HCT116 (cell line): ENCODE measurements at regions not wholly inside any gene's neighbourhood (a gene's known extent, or its start where the extent isn't known, plus 50 kb on each side); places are given as distances from the start of the nearest gene placed in this dataset.

Experiments used
- ATAC-seq: fragments of 200-7000 bp; cut with Tn5 transposase; 2 replicates; pipeline ENCODE4 v1.9.1; 2020; ENCODE audit warnings: mild to moderate bottlenecking, moderate library complexity
- BruUV-seq: library from RNA; stranded (reverse); fragments of 400-500 nt; replicated peaks from 2 replicates; lab custom pipeline; 2021; lab: Mats Ljungman, UMichigan
- CTCF ChIA-PET: fragments of 300-600 bp; sonication (Branson Sonifier 250); formaldehyde crosslinking; loops from one replicate; lab custom pipeline; 2021; ENCODE audit warnings: antibody characterized with exemption; lab: Charles Lee
- POLR2A ChIA-PET: fragments of 300-600, 350-600 bp; sonication (Branson Sonifier 250); formaldehyde crosslinking; loops from one replicate; lab custom pipeline; 2021; ENCODE audit warnings: antibody characterized with exemption; lab: Charles Lee
- RAD21 ChIA-PET, 2 experiments: fragments of 300-600 bp; sonication (Branson Sonifier 250); formaldehyde crosslinking; loops; one replicate each; lab custom pipeline; 2023; ENCODE audit warnings: low total read pairs in 2 of 2; ENCODE audit not compliant: uncharacterized antibody in 2 of 2, unreplicated experiment in 2 of 2, low non-redundant PET in 1 of 2; lab: Charles Lee
- DNase-seq: peaks from one replicate; pipeline ENCODE4 v3.0.0-alpha.2; 2010; ENCODE audit warnings: low read depth, low spot score
- H2AFZ ChIP-seq: fragments of 200-600 bp; shearing (Covaris generic), sonication (generic); 2 replicates; pipeline ENCODE4 v1.6.1; 2017; ENCODE audit warnings: low read depth, mixed run types, mixed read lengths, antibody characterized with exemption, low read length; ENCODE audit not compliant: poor library complexity, severe bottlenecking
- H3K27ac ChIP-seq: 2 replicates; pipeline ENCODE4 v1.5.1; 2012; ENCODE audit warnings: low read depth, low read length
- H3K27me3 ChIP-seq: fragments of 200-600 bp; sonication (generic); 2 replicates; pipeline ENCODE4 v1.6.1; 2016; ENCODE audit warnings: mixed run types, low read length, mixed read lengths; ENCODE audit not compliant: insufficient read depth
- H3K36me3 ChIP-seq, 2 experiments: fragments of 200-500 bp in 1 of 2; fragments of 200-600 bp in 1 of 2; sonication (Bioruptor generic) in 1 of 2; sonication (generic) in 1 of 2; 2 replicates each; pipeline versions ENCODE4 v1.5.1 to v1.6.1; 2014 to 2016; ENCODE audit warnings: low read length in 2 of 2, inconsistent platforms in 1 of 2, mixed read lengths in 1 of 2, mixed run types in 1 of 2; ENCODE audit not compliant: insufficient read depth in 2 of 2, control insufficient read depth in 1 of 2
- H3K4me1 ChIP-seq, 2 experiments: fragments of 200-600 bp in 1 of 2; sonication (generic) in 1 of 2; 2 replicates each; pipeline versions ENCODE4 v1.5.1 to v1.6.1; 2012 to 2017; ENCODE audit warnings: low read length in 2 of 2, inconsistent platforms in 1 of 2, mild to moderate bottlenecking in 1 of 2, mixed read lengths in 1 of 2, mixed run types in 1 of 2, moderate library complexity in 1 of 2; ENCODE audit not compliant: insufficient read depth in 2 of 2, control insufficient read depth in 1 of 2
- H3K4me2 ChIP-seq: fragments of 200-600 bp; sonication (generic); 2 replicates; pipeline ENCODE4 v1.6.1; 2017; ENCODE audit warnings: mixed run types, low read length, mixed read lengths
- H3K4me3 ChIP-seq, 2 experiments: fragments of 200-600 bp in 1 of 2; sonication (generic) in 1 of 2; replicated peaks in 1 of 2; 2 replicates each; pipeline ENCODE4 v1.5.1; 2011 to 2016; ENCODE audit warnings: low read length in 2 of 2, control low read depth in 1 of 2, low read depth in 1 of 2, mild to moderate bottlenecking in 1 of 2, mixed read lengths in 1 of 2, mixed run types in 1 of 2
- H3K79me2 ChIP-seq: fragments of 200-600 bp; sonication (generic); 2 replicates; pipeline ENCODE4 v1.6.1; 2017; ENCODE audit warnings: mild to moderate bottlenecking, mixed run types, low read length, moderate library complexity, mixed read lengths; ENCODE audit not compliant: insufficient read depth
- H3K9ac ChIP-seq: fragments of 200-600 bp; sonication (generic); 2 replicates; pipeline ENCODE4 v1.6.1; 2016; ENCODE audit warnings: low read length, mixed read lengths
- H3K9me2 ChIP-seq: fragments of 200-600 bp; sonication (generic), shearing (Covaris generic); 2 replicates; pipeline ENCODE4 v1.6.1; 2017; ENCODE audit warnings: mixed run types, mild to moderate bottlenecking, moderate library complexity; ENCODE audit not compliant: insufficient read depth
- H3K9me3 ChIP-seq, 2 experiments: fragments of 200-500 bp in 1 of 2; fragments of 200-600 bp in 1 of 2; sonication (Bioruptor generic) in 1 of 2; sonication (generic) in 1 of 2; 2 replicates each; pipeline ENCODE4 v1.6.1; 2014 to 2017; ENCODE audit warnings: low read length in 2 of 2, mixed read lengths in 2 of 2, inconsistent platforms in 1 of 2, low read depth in 1 of 2, mild to moderate bottlenecking in 1 of 2, mixed run types in 1 of 2, moderate library complexity in 1 of 2; ENCODE audit not compliant: control insufficient read depth in 1 of 2, insufficient read depth in 1 of 2
- H4K20me1 ChIP-seq: fragments of 200-600 bp; sonication (generic), shearing (Covaris generic); 2 replicates; pipeline ENCODE4 v1.6.1; 2017; ENCODE audit warnings: mixed run types, mild to moderate bottlenecking, moderate library complexity; ENCODE audit not compliant: insufficient read depth
- CBX3 ChIP-seq: IDR thresholded peaks from 2 replicates; pipeline ENCODE4 v1.6.1; 2012; ENCODE audit warnings: low read depth
- CEBPB ChIP-seq: IDR thresholded peaks from 2 replicates; pipeline ENCODE4 v1.6.1; 2012; ENCODE audit warnings: low read depth
- CTCF ChIP-seq, 3 experiments: fragments of 200-600 bp in 1 of 3; sonication (generic) in 1 of 3; IDR thresholded peaks in 2 of 3; conservative IDR thresholded peaks in 1 of 3; 2 replicates each; pipeline ENCODE4 v1.5.1; 2012 to 2017; ENCODE audit warnings: low read depth in 2 of 3, low read length in 2 of 3, antibody characterized with exemption in 1 of 3, borderline replicate concordance in 1 of 3, control low read depth in 1 of 3, mild to moderate bottlenecking in 1 of 3, mixed read lengths in 1 of 3, mixed run types in 1 of 3, moderate library complexity in 1 of 3; ENCODE audit not compliant: insufficient read depth in 1 of 3
- EGR1 ChIP-seq: IDR thresholded peaks from 2 replicates; pipeline ENCODE4 v1.6.1; 2012; ENCODE audit warnings: low read depth
- EZH2 ChIP-seq: fragments of 200-600 bp; sonication (generic); IDR thresholded peaks from 2 replicates; pipeline ENCODE4 v1.6.1; 2017; ENCODE audit warnings: antibody characterized with exemption, mixed run types
- FOSL1 ChIP-seq: IDR thresholded peaks from 2 replicates; pipeline ENCODE4 v1.6.1; 2012; ENCODE audit warnings: low read depth
- JUND ChIP-seq: IDR thresholded peaks from 2 replicates; pipeline ENCODE4 v1.6.1; 2012
- MAX ChIP-seq: IDR thresholded peaks from 2 replicates; pipeline ENCODE4 v1.6.1; 2012
- RAD21 ChIP-seq: IDR thresholded peaks from 2 replicates; pipeline ENCODE4 v1.6.1; 2012; ENCODE audit warnings: low read depth, mild to moderate bottlenecking
- REST ChIP-seq: IDR thresholded peaks from 2 replicates; pipeline ENCODE4 v1.6.1; 2012; ENCODE audit warnings: low read depth
- SP1 ChIP-seq: IDR thresholded peaks from 2 replicates; pipeline ENCODE4 v1.6.1; 2012; ENCODE audit warnings: low read depth
- SRF ChIP-seq: IDR thresholded peaks from 2 replicates; pipeline ENCODE4 v1.6.1; 2012; ENCODE audit warnings: low read depth
- TCF7L2 ChIP-seq: IDR thresholded peaks from 2 replicates; pipeline ENCODE4 v1.7.0; 2011; ENCODE audit warnings: borderline replicate concordance, inconsistent platforms; ENCODE audit not compliant: insufficient read depth, insufficient read length; ENCODE audit errors: extremely low read depth
- YY1 ChIP-seq: IDR thresholded peaks from 2 replicates; pipeline ENCODE4 v1.6.1; 2011; ENCODE audit warnings: low read length, low read depth, moderate library complexity, mild to moderate bottlenecking; ENCODE audit not compliant: insufficient replicate concordance; ENCODE audit errors: extremely low read depth
- ZFX ChIP-seq: fragments of 450-650 bp; IDR thresholded peaks from 2 replicates; pipeline ENCODE4 v1.6.1; 2017
- ZNF274 ChIP-seq: fragments of 200-500 bp; sonication (Bioruptor generic); IDR thresholded peaks from 2 replicates; pipeline ENCODE4 v1.6.1; 2014; ENCODE audit warnings: mild to moderate bottlenecking, low read depth, low read length, inconsistent platforms
- intact Hi-C: fragments of 100-400 bp; cut with micrococcal nuclease; formaldehyde crosslinking; loops from 2 replicates; pipeline ENCODE4 v1.10.0; 2022

- Histone ChIP-seq H3K9me3 (no peaks in the 10 kb centered on the region), H3K4me1 (no peaks in the 10 kb centered on the region), H3K27me3 (no peaks in the 10 kb centered on the region), H4K20me1 (no peaks in the 10 kb centered on the region)
- no TSS peak for BruUV-seq
- intact Hi-C loops: no loop called here
- RAD21 ChIA-PET: no interaction called here
- TF ChIP-seq REST: no peak
- TF ChIP-seq YY1: no peak
- no peak for TF ChIP-seq EGR1
- TF ChIP-seq TCF7L2: no peak
- TF ChIP-seq JUND: no peak
- no peak for TF ChIP-seq RAD21
- no peak for TF ChIP-seq EZH2
- no peak for TF ChIP-seq MAX
- no peak for TF ChIP-seq ZNF274
- no peak for TF ChIP-seq SP1
- TF ChIP-seq CTCF (IDR thresholded peaks at IDR 0.05 in 2 of 3, conservative IDR thresholded peaks at IDR 0.05 in 1 of 3; ENCODE audit: borderline replicate concordance in 1 of 3, insufficient read depth in 1 of 3, low read depth in 2 of 3, low read length in 2 of 3): no peak
- no peak for TF ChIP-seq FOSL1
- no peak for TF ChIP-seq SRF
- TF ChIP-seq CBX3: no peak
- TF ChIP-seq CEBPB: no peak
- TF ChIP-seq ZFX: no peak
- TF ChIP-seq, all 23 proteins: peak for 0
- Histone ChIP-seq H3K4me2 (no peak overlapping the region), H2AFZ (no peak overlapping the region), H3K4me3 (no peak overlapping the region), H3K27ac (no peak overlapping the region), H3K9ac (no peak overlapping the region), H3K36me3 (no peaks in the 10 kb centered on the region), H3K9me2 (no peaks in the 10 kb centered on the region), H3K79me2 (no peaks in the 10 kb centered on the region)
- ATAC-seq (no peak), DNase-seq (no peak)
- CTCF ChIA-PET: no interaction called here
- POLR2A ChIA-PET: no interaction called here
Observed at GRCh38 chr4:184574861-184575260, 74.4 kb downstream of the CASP3 start.
